ENCODE measurements at regions not wholly inside any gene's neighbourhood (a gene's known extent, or its start where the extent isn't known, plus 50 kb on each side); places are given as distances from the start of the nearest gene placed in this dataset.

- Histone ChIP-seq H3K4me1 (no peaks in the 10 kb centered on the region), H3K27ac (no peak overlapping the region), H3K36me3 (no peaks in the 10 kb centered on the region), H3K9me3 (peaks cover 0 to 25% (median 0%) of the 10 kb centered on the region in 3 donors), H3K27me3 (no peaks in the 10 kb centered on the region), H3K4me3 (no peak overlapping the region)
- ATAC-seq: no peak
- TF ChIP-seq POLR2A (IDR thresholded peaks at IDR 0.05): no peak
- no peak for TF ChIP-seq POLR2AphosphoS5 (IDR thresholded peaks at IDR 0.05)
- TF ChIP-seq, protein P1, sequence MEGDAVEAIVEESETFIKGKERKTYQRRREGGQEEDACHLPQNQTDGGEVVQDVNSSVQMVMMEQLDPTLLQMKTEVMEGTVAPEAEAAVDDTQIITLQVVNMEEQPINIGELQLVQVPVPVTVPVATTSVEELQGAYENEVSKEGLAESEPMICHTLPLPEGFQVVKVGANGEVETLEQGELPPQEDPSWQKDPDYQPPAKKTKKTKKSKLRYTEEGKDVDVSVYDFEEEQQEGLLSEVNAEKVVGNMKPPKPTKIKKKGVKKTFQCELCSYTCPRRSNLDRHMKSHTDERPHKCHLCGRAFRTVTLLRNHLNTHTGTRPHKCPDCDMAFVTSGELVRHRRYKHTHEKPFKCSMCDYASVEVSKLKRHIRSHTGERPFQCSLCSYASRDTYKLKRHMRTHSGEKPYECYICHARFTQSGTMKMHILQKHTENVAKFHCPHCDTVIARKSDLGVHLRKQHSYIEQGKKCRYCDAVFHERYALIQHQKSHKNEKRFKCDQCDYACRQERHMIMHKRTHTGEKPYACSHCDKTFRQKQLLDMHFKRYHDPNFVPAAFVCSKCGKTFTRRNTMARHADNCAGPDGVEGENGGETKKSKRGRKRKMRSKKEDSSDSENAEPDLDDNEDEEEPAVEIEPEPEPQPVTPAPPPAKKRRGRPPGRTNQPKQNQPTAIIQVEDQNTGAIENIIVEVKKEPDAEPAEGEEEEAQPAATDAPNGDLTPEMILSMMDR (IDR thresholded peaks at IDR 0.05): no peak
- TF ChIP-seq EP300 (IDR thresholded peaks at IDR 0.05): no peak
- WGBS, 2 donors (ENCODE audit: low coverage in 1 of 2): 31 to 58% methylated on average over 2 of the region's 2 CpGs
Measured at GRCh38 chr1:238767321-238767720, 619.0 kb upstream of the CHRM3 start.

DNA sequence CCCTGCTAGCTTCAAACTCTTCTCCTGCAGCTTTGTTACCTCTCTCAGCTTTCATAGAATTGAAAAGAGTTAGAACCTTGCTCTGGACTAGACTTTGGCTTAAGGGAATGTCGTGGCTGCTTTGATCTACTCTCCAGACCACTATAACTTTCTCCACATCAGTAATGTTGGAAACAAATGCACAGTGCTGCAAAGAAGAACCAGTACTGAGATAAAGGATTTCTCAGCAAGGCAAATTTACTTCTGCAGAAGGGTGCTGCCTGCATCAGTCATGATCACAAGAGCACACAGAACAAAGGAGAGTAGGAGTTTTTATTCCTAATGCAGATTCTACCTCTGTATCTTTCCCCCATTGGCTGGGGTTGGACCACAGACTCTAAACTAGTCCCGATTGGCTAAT lies 621.6 kb upstream of the CHRM3 start:
- Histone ChIP-seq H3K36me3 (no peaks in the 10 kb centered on the region), H3K27me3 (no peaks in the 10 kb centered on the region), H3K27ac (no peak overlapping the region), H3K4me3 (no peak overlapping the region), H3K4me1 (no peaks in the 10 kb centered on the region), H3K9me3 (peaks cover 0 to 25% (median 0%) of the 10 kb centered on the region in 3 donors)
- ATAC-seq: no peak
- no peak for TF ChIP-seq POLR2AphosphoS5 (IDR thresholded peaks at IDR 0.05)
- 58 to 88% methylated on average over 1 to 2 of the region's 2 CpGs for WGBS, 2 donors (ENCODE audit: low coverage in 1 of 2)

GRCh38 chr1:238753252-238753651 lies 633.1 kb upstream of the CHRM3 start:
- Histone ChIP-seq H3K4me1 (no peaks in the 10 kb centered on the region), H3K27me3 (no peaks in the 10 kb centered on the region), H3K9me3 (no peaks in the 10 kb centered on the region), H3K27ac (no peak overlapping the region), H3K4me3 (no peak overlapping the region), H3K36me3 (no peaks in the 10 kb centered on the region)
- TF ChIP-seq POLR2AphosphoS5 (IDR thresholded peaks at IDR 0.05) (no peak), POLR2A (IDR thresholded peaks at IDR 0.05) (no peak), EP300 (IDR thresholded peaks at IDR 0.05) (no peak)
- TF ChIP-seq, protein P1 (IDR thresholded peaks at IDR 0.05): no peak
- ATAC-seq: no peak
- WGBS, 2 donors (ENCODE audit: low coverage in 1 of 2): 78% methylated on average over 3 of the region's 3 CpGs; no CpG with 5 or more reads in 1 of the 2 donors

GRCh38 chr1:238752327-238752726 lies 634.0 kb upstream of the CHRM3 start:
- Histone ChIP-seq H3K4me3 (no peak overlapping the region), H3K9me3 (no peaks in the 10 kb centered on the region), H3K4me1 (no peaks in the 10 kb centered on the region), H3K27ac (no peak overlapping the region), H3K27me3 (no peaks in the 10 kb centered on the region), H3K36me3 (no peaks in the 10 kb centered on the region)
- TF ChIP-seq POLR2AphosphoS5 (IDR thresholded peaks at IDR 0.05) (no peak), EP300 (IDR thresholded peaks at IDR 0.05) (no peak), POLR2A (IDR thresholded peaks at IDR 0.05) (no peak)
- TF ChIP-seq, protein P1 (IDR thresholded peaks at IDR 0.05): no peak
- 59 to 78% methylated on average over 3 of the region's 3 CpGs for WGBS, 2 donors (ENCODE audit: low coverage in 1 of 2)
- ATAC-seq: no peak

- 89% methylated on average over 6 of the region's 13 CpGs; no CpG with 5 or more reads in 1 of the 2 donors for WGBS, 2 donors (ENCODE audit: low coverage in 1 of 2)
- TF ChIP-seq POLR2A (IDR thresholded peaks at IDR 0.05) (no peak), POLR2AphosphoS5 (IDR thresholded peaks at IDR 0.05) (no peak), EP300 (IDR thresholded peaks at IDR 0.05) (no peak)
- TF ChIP-seq, protein P1 (IDR thresholded peaks at IDR 0.05): no peak
- Histone ChIP-seq H3K36me3 (no peaks in the 10 kb centered on the region), H3K4me3 (no peak overlapping the region), H3K9me3 (peaks cover 0 to 11% (median 2%) of the 10 kb centered on the region in 3 donors), H3K27ac (no peak overlapping the region), H3K4me1 (no peaks in the 10 kb centered on the region), H3K27me3 (no peaks in the 10 kb centered on the region)
- no peak for ATAC-seq
Measured at GRCh38 chr1:238745069-238745468, 641.3 kb upstream of the CHRM3 start.
